ENCODE measurements at regions not wholly inside any gene's neighbourhood (a gene's known extent, or its start where the extent isn't known, plus 50 kb on each side); places are given as distances from the start of the nearest gene placed in this dataset.

- TF ChIP-seq RAD21 (conservative IDR thresholded peaks at IDR 0.05 in 1 of 2, IDR thresholded peaks at IDR 0.05 in 1 of 2) = no peak
- no peak for TF ChIP-seq POLR2A (IDR thresholded peaks at IDR 0.05; ENCODE audit: low read length)
- no peak for TF ChIP-seq CHD4 (IDR thresholded peaks at IDR 0.05; ENCODE audit: borderline replicate concordance)
Observed at GRCh38 chr18:59814891-59815290, 84.9 kb upstream of the PMAIP1 start.
